ENCODE measurements at regions not wholly inside any gene's neighbourhood (a gene's known extent, or its start where the extent isn't known, plus 50 kb on each side); places are given as distances from the start of the nearest gene placed in this dataset.
"Not testable (repeated sequence)": the region's sequence is repeated elsewhere in the genome, so short reads cannot be mapped to it uniquely, and the experiment has no call there.

- no peak for DNase-seq
Observed at GRCh38 chr4:81754169-81754568, 282.5 kb upstream of the RASGEF1B start.

GRCh38 chr4:81751531-81752289, 280.0 kb upstream of the RASGEF1B start:
- no peak for DNase-seq

DNA sequence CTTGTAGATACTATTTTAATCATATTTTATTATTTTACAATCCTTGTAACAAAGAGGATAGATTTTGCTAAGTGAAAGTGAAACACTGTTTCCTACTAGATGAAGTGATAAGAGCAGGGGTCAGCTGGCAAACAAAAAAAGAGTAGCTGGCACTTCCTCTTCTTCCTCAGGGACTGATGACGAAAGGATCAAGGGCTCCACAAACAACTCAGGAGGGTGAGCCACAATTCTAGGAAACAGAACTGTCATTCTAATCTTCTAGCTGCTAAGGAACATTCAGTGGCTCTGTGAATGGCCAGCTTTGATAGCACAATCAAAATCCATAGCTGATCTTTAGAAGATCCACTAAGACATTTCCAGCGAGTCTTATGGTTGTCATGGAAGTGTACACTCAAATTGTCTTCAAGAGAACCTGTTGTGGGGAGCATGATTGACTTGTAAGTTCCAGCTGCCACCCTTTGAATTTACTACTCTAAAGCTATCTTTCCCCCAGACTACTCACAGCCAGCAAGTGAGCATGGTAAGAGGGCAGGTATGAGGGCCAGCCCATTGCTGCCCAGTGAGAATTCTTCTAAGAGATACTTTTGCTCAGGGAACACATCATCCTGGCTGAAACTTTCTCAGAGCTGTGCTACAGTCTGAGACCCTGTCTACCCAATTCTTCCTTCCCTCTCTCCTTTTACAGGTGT, 275.7 kb upstream of the RASGEF1B start:
- no peak for DNase-seq

DNA sequence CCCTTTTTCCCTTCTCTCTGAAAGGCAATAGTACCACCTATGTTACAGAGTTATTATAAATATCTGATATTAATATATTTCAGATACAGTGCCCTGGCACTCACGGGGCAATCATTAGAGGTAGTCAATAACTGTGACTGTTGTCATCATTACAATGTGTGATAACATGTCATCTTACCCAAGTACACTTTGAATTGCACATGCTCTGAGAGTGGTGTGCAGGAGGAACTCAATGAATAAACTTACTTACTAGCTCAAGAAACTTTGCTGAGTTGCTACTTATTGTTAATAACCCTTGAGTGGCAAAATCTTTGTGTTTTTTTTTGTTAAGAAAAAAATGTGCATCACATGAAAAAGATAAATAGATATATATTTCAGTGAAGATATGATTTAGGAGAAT, 275.1 kb upstream of the RASGEF1B start:
- DNase-seq, result no peak

- DNase-seq, result no peak
Observed at GRCh38 chr4:81746071-81746470, 274.4 kb upstream of the RASGEF1B start.

DNA sequence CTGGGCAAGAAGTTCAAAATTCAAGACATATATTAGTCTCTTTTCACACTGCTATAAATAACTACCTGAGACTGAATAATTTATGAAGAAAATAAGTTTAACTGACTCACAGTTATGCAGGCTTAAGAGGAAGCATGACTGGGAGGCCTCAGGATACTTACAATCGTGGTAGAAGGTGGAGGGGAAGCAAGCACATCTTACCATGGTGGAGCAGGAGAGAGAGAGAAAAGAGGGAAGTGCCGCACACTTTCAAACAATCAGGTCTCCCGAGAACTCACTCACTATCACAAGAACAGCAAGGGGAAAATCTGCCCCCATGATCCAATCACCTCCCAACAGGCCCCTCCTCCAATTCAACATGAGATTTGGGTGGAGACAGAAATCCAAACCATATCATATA, 273.3 kb upstream of the RASGEF1B start:
- DNase-seq, result no peak

GRCh38 chr4:81743731-81744435, 272.2 kb upstream of the RASGEF1B start:
- DNase-seq, result no peak

GRCh38 chr4:81740487-81740886, 268.8 kb upstream of the RASGEF1B start:
- no peak for DNase-seq

GRCh38 chr4:81738891-81739290, 267.2 kb upstream of the RASGEF1B start:
- no peak for DNase-seq

DNA sequence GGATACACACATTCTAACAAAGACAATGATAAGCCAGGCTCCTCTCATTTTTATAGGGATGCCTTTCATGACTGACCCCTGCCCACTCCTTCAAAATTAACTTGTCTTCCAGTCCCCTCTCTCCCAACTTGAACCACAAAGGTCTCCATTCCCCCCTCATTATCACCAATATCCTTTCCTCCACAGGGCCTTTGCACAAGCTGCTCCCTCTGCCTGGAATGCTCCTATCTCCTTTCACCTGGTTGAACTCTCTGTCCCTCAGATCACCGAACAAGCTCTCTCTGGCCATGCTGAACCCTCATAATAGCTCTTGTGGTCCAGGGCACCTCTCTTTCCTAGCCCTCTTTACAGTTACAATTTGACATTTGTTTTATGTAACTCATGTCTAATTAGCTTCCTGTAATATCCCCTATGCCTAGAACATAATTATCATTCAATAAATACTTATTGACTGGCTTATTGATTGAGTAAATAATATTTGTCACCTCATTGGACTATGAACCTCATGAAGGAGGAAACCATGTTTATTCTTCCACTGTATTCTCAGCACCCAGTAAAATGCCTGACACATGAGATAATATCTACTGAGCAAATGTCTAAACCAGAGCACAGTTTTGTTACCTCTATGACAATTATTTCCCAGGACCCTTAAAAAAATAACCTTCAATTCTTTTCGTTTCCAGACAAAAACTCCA, 266.3 kb upstream of the RASGEF1B start:
- DNase-seq, result no peak

- no peak for DNase-seq
Observed at GRCh38 chr4:81736324-81736723, 264.6 kb upstream of the RASGEF1B start.

DNA sequence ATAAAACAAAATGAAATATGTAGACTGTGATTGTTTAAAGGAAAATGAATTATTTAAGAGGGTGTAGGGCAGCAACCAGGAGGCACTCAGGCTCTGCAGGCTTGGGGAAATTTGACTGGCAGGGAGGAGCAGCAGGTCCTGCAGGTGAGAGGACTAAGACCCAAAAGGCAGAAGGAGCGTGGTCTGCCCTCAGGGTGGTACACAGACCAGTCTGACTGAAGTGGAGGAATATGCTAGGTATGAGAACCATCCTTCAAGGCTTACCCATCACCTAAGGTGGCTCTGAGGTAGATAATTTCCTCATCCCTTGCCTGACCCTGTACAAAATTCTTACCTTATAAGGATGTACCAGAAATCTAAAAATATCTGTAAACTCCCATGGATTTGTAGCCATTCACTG, 261.3 kb upstream of the RASGEF1B start:
- DNase-seq, result no peak

DNA sequence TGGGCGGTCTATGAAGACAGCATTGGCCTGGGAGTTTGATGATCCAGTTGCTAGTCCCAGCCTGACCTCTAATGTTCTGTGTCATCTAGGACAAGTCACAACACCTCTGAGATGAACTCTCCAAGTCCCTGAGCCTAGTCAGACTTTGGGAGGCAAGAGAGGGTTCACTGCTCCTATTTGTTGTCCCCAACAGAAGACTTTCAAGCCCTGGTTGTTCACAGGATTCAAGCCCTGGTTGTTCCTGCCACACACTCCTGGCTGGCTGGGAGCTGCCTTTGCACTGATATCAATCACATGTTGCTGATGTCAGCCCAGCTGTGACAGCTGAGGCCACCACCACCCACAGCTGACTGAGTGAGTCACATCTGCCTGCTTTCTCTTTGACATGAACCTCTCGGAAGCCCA, 253.2 kb upstream of the RASGEF1B start:
- DNase-seq, result peak; percentile 52

DNA sequence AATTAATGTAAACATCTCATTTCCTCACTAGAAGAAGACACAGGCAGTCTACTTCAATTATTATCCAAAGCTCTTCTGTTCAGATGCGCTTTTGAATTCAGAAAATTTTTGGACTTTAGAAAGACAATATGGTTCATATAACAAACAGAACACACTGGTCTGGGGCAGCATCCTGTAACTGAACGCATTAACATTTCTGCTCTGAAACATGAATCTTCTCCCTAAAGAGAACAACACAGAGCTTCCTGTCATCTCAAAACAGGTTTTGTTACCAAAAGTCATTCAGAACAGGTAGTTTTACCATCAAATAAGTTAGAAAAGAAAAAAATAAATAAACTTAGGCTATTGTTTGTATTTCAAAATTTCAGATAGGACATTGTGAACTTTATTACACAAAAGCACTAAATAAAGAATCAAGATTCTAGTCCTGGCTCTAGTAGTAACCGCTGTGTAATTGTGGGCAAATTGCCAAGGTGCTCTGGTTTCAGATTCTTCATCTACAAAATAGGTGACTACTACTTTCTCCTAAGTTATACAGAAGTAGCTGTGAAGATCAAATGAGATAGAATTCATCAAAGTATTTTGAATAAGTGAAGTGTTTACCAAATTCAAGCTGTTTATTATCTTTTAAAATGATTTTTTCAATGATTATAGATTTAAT, 252.3 kb upstream of the RASGEF1B start:
- DNase-seq, result no peak

DNA sequence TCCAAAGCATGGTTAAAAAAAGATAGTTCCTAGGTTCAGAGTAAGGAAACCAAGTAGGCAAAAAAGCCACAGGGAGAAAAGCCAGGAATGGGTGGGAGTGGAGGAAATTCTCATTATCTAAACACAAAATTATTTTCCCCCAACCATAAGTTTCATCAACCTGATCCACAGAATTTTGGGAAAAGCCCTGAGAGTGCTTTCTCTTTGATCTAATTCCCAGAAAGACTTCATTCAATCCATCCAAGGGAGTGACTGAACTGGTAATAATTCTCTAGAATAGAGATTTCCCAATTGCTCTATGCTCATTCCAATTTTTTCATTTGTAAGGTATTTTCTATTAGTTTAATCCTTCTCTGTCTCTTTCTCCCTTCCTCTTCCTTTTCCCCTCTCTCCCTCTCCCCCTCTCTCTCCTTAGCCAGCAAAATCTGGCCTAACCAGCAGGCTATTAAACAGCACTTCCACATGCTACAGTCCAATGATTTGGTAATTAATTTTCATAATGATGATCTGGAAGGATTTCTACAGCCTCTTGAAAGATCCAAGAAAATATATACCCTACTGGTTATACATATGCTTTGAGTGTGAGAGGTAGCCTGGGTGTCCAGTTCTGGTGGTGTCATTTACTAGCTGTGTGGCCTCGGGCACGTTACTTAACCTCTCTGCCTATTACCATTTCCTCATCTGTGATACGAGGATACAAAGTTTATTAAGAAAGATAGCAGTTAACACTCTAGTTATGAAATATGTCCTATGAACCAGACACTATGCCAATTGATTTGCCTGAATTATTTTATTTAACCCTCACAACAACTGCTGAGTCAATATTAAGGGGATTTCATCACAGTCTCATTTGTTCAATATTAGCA, 251.5 kb upstream of the RASGEF1B start:
- no peak for DNase-seq

GRCh38 chr4:81722290-81722851, 250.7 kb upstream of the RASGEF1B start:
- peak; percentile 44 for DNase-seq

- DNase-seq, result no peak
Observed at GRCh38 chr4:81715757-81716156, 244.1 kb upstream of the RASGEF1B start.

- DNase-seq, result not testable (repeated sequence)
Observed at GRCh38 chr4:81715357-81715756, 243.7 kb upstream of the RASGEF1B start.

GRCh38 chr4:81714291-81714690, 242.6 kb upstream of the RASGEF1B start:
- DNase-seq, result no peak

DNA sequence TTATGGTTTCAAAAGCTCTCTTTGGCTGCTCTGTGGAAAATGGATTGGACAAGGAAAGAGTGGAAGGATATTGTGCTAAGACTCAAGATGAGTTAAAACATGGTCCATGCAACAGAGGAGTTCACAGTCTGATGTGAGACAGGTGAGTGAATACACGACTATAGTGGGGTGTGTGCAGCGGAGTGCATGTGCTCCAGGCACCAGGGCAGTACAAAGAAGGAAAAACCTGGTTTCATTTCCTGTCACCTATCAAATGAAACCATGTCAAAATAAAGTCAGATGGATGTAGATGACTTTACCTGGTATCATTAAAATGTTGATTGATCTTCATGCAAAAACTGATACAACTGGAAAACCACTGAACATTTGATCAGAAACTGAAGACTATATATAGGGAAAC, 241.0 kb upstream of the RASGEF1B start:
- no peak for DNase-seq

GRCh38 chr4:81704461-81704860, 232.8 kb upstream of the RASGEF1B start:
- DNase-seq, result no peak
